ENCODE measurements at regions not wholly inside any gene's neighbourhood (a gene's known extent, or its start where the extent isn't known, plus 50 kb on each side); places are given as distances from the start of the nearest gene placed in this dataset.

DNA sequence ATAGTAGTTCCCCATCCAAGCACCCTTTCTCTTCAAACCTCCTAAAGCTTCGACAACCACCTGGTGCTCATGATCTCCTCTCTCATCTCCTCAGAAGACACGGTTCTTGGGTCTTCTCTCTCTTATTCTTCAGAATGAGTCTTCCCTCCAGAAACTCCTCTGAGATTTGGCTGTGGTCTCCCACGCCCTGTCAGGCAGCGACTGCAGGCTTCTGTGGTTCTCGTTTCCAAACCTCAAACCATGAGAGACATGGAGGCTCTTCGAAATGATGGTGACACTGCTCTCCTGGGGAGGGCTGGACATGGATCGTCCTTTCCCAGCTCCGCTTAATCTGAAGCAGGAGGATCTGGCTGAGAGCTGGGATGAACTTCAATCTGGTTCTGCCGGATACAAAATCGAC lies 78.6 kb upstream of the PITRM1 start:
- Mint-ChIP-seq H3K4me3 (peak overlapping the region in 1 of 8 donors; percentile 61), H3K36me3 (no peaks in the 10 kb centered on the region), H3K27me3 (peaks cover 31 to 35% (median 34%) of the 10 kb centered on the region in 3 donors), H3K9me3 (no peaks in the 10 kb centered on the region), H3K27ac (peak overlapping the region in 1 of 6 donors; percentile 69), H3K4me1 (no peaks in the 10 kb centered on the region)
- DNase-seq (no peak), ATAC-seq (ENCODE audit: low read depth in 2 of 2) (no peak)

DNA sequence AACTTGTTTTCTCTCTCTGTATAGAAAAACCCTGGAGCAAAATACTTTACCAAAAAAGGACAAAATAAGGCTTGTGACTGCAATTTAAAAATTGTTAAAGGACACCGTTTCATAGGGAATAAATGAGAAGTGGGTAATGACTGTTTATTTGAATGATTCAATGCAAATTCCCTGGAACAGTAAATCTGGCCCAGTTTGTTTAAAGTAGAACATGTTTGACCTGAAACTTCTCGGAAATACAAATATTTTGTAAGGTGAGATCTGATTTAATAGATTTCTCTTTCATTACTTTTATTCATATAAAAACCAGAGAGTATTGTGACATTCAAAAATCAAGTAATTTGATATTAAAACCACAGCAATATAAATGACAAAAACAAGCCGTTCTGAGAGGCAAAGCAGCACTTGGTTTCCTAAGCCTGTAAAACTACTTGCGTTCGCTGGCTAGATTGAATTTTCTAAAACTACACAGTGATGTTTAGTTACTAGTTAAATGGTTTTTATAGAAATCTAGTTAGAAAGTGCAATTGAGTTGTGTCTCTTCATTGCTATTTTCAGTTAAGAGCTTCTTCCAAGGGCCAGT lies 76.8 kb upstream of the PITRM1 start:
- H3K27me3 Mint-ChIP-seq = peaks cover 33 to 42% (median 38%) of the 10 kb centered on the region in 3 donors
- no peak overlapping the region for H3K27ac Mint-ChIP-seq
- ATAC-seq (ENCODE audit: low read depth in 2 of 2) = no peak
- no peaks in the 10 kb centered on the region for H3K4me1 Mint-ChIP-seq
- no peak for DNase-seq
- no peaks in the 10 kb centered on the region for H3K36me3 Mint-ChIP-seq
- no peak overlapping the region for H3K4me3 Mint-ChIP-seq
- no peaks in the 10 kb centered on the region for H3K9me3 Mint-ChIP-seq

DNA sequence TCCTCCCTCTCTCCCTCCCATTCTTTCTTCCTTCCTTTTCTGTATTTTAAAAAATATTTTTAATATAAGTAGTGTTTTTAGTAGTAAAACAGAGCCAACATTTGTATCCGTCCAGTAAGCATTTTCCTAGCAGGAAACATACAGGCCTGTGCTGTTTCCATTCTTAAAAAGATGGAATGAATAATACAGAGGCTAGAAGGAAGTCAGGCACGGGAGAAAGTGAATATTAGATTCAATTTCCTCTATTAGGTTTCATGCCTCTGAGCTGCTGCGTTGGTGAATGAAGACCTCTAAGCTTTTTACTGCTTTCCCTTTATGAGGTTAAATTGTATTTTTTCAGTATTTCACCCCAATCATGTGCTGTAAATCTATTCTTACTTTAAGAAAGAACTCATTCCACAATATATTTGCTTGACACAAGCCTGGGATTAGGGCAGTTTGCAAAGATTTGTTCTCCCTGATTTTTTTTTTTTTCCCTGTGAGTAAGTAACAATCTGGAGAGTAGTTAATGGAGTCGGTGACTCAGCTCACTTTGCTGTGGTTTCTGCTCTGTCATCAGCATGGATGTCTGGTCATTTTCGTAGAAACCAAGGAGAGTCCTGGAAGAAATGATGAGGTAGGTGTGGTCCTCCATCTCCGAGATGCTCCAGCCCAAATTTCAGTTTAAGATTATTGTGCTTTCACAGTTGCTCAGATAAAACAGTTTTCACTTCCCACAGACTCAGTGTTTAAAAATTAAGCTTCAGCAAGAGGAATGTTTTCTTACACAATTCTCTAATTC lies 76.1 kb upstream of the PITRM1 start:
- no peak for DNase-seq
- no peak overlapping the region for H3K27ac Mint-ChIP-seq
- no peaks in the 10 kb centered on the region for H3K9me3 Mint-ChIP-seq
- H3K36me3 Mint-ChIP-seq = no peaks in the 10 kb centered on the region
- no peak overlapping the region for H3K4me3 Mint-ChIP-seq
- no peak for ATAC-seq (ENCODE audit: low read depth in 2 of 2)
- no peaks in the 10 kb centered on the region for H3K4me1 Mint-ChIP-seq
- H3K27me3 Mint-ChIP-seq = peaks cover 31 to 36% (median 33%) of the 10 kb centered on the region in 3 donors

DNA sequence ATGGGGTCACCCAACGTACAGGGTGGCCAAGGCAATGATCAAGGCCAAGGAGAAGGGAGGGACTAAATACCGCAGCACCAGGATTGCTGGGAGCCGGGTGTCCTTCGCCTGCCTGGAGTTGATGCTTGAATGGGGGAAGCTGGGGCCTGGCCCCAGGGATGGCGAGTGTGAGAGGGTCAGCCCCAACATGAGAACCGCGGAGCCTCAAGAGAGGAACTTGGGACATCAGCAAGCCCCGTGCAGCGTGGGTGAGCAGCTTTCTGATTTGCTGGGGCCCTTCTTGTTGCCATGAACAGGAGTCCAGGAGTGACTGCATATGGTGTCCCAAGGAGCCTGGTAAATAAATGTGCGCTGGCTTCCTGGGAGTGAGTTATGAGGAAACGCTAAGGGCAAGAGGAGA lies 72.8 kb upstream of the PITRM1 start:
- Mint-ChIP-seq H3K4me3 (no peak overlapping the region), H3K27ac (no peak overlapping the region), H3K4me1 (no peaks in the 10 kb centered on the region), H3K36me3 (no peaks in the 10 kb centered on the region), H3K27me3 (peaks cover 8 to 18% (median 16%) of the 10 kb centered on the region in 3 donors), H3K9me3 (no peaks in the 10 kb centered on the region)
- DNase-seq (no peak), ATAC-seq (ENCODE audit: low read depth in 2 of 2) (no peak)

GRCh38 chr10:3241967-3242650 lies 69.5 kb upstream of the PITRM1 start:
- ATAC-seq (ENCODE audit: low read depth in 2 of 2) = no peak
- Mint-ChIP-seq H3K4me3 (no peak overlapping the region), H3K4me1 (peaks cover 4 to 7% (median 6%) of the 10 kb centered on the region in 3 donors), H3K27ac (no peak overlapping the region), H3K9me3 (no peaks in the 10 kb centered on the region), H3K36me3 (no peaks in the 10 kb centered on the region), H3K27me3 (peaks cover 8 to 31% (median 9%) of the 10 kb centered on the region in 3 donors)
- no peak for DNase-seq

DNA sequence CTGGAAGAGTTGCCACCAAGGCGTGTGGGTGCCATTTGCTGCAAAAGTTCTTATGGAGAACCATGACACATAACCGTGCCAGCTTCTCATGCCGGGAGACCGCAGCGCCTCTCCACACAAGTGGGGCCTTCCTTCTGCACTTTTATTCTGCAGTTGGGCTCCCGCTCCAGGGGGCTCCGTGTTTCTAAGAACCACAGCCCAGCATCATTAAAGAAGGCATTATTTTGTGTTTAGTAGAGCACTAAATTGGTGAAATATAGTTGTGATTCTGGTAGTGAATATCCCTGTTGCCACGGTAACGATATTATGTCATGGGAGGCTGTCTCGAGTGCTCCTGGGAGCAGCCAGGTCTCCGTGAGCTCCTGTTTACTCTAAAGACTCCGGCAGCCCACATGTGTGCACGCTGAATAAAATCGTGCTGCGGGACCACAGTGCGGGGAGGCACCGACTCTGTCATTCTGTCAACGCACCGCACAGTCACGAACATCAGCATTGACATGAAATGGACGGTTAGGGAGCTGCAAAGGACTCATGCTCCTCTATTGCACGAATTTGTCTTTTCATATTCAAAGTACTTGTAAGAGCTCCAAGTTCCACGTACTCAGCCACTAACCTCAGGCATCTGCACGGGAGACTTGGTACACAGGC lies 68.8 kb upstream of the PITRM1 start:
- H3K36me3 Mint-ChIP-seq = no peaks in the 10 kb centered on the region

GRCh38 chr10:3239920-3240894 lies 67.6 kb upstream of the PITRM1 start:
- Mint-ChIP-seq H3K9me3 (no peaks in the 10 kb centered on the region), H3K4me3 (no peak overlapping the region), H3K27me3 (peaks cover 5 to 33% (median 5%) of the 10 kb centered on the region in 3 donors), H3K27ac (no peak overlapping the region), H3K36me3 (no peaks in the 10 kb centered on the region), H3K4me1 (peaks cover 4 to 7% (median 6%) of the 10 kb centered on the region in 3 donors)
- peak in 1 of 2 donors; percentile 13 for ATAC-seq (ENCODE audit: low read depth in 2 of 2)
- DNase-seq = no peak

More for the DNA sequence above, 68.8 kb upstream of the PITRM1 start:
- ATAC-seq (ENCODE audit: low read depth in 2 of 2) = no peak
- H3K4me1 Mint-ChIP-seq = peaks cover 4 to 7% (median 6%) of the 10 kb centered on the region in 3 donors
- H3K9me3 Mint-ChIP-seq = no peaks in the 10 kb centered on the region
- no peak overlapping the region for H3K4me3 Mint-ChIP-seq
- H3K27me3 Mint-ChIP-seq = peaks cover 8 to 37% (median 9%) of the 10 kb centered on the region in 3 donors
- H3K27ac Mint-ChIP-seq = peak overlapping the region in 1 of 6 donors; percentile 60
- no peak for DNase-seq

- H3K4me1 Mint-ChIP-seq = peaks cover 4 to 7% (median 6%) of the 10 kb centered on the region in 3 donors
- DNase-seq (peak; percentile 53), ATAC-seq (ENCODE audit: low read depth in 2 of 2) (peak; percentile 73 to 84)
- H3K4me3 Mint-ChIP-seq = peak overlapping the region in 1 of 8 donors; percentile 26
- no peaks in the 10 kb centered on the region for H3K9me3 Mint-ChIP-seq
- peak overlapping the region in 3 of 6 donors; percentile 84 to 89 (median 84) for H3K27ac Mint-ChIP-seq
- H3K27me3 Mint-ChIP-seq = peaks cover 5 to 37% (median 7%) of the 10 kb centered on the region in 3 donors
- H3K36me3 Mint-ChIP-seq = no peaks in the 10 kb centered on the region
Observed at GRCh38 chr10:3239066-3239919, 66.7 kb upstream of the PITRM1 start.

DNA sequence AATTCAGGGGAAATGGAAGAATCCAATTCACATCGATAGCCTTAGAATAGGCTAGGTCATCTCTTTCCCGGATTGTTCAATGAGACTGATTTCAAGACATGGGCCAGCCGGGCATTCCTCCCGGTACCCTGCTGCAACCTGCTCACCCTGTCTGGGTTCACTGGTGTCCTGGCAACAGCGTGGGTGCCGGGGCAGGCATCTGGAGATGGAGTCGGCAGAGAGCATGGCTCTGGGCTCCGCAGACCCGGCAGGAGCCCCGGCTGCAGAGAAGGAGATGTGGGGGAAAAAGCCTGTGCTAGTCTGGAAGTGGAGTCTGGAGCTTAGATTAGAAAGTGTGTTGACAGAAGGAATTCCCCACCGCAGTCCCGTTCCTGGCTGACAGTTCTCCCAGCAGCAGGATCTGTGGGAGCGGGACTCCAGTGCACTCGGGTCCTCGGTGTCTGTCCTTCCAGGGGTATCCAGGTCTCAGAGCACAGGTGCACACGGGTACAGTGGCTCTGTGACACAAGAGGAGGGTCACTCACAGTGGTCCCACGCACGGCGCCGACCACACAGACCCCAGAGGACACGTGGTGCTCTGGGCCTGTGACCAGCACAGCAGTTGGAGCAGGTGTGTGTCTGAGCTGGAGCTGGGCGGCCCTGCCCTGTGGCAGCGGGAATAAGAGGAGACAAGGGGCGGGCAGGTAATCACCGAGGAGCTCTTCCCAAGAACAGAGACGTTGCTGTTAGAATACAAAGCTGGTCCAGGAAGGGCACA lies 65.7 kb upstream of the PITRM1 start:
- Mint-ChIP-seq H3K4me1 (peaks cover 4 to 7% (median 6%) of the 10 kb centered on the region in 3 donors), H3K4me3 (peak overlapping the region in 1 of 8 donors; percentile 25), H3K36me3 (no peaks in the 10 kb centered on the region), H3K27me3 (peaks cover 5 to 37% (median 9%) of the 10 kb centered on the region in 3 donors), H3K27ac (no peak overlapping the region), H3K9me3 (no peaks in the 10 kb centered on the region)
- DNase-seq (no peak), ATAC-seq (ENCODE audit: low read depth in 2 of 2) (no peak)

DNA sequence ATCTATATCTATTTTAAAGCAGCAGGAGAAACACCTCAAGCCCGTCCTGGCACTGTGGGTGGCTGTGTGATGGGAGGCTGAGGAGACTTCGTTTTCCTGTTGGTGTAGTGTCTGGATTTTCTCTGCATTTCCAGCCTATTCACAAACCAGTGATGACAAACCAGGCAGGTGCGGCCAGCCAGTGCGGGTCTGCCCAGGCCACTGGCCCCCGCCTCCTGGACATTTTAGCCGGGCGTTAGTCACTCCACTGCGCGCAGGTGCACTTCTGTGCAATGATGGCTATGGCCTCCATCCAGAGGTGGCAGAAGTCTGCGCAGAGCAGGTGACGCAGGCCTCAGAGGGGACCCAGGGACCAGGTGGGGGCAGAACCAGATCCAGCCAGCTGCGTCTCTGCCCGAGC lies 64.9 kb upstream of the PITRM1 start:
- peak overlapping the region in 1 of 6 donors; percentile 13 for H3K27ac Mint-ChIP-seq
- no peak overlapping the region for H3K4me3 Mint-ChIP-seq

More for the DNA sequence above, 64.9 kb upstream of the PITRM1 start:
- Mint-ChIP-seq H3K9me3 (no peaks in the 10 kb centered on the region), H3K27me3 (peaks cover 5 to 43% (median 15%) of the 10 kb centered on the region in 3 donors), H3K4me1 (peaks cover 4 to 7% (median 6%) of the 10 kb centered on the region in 3 donors), H3K36me3 (no peaks in the 10 kb centered on the region)
- ATAC-seq (ENCODE audit: low read depth in 2 of 2) (no peak), DNase-seq (no peak)
